ENCODE measurements at regions not wholly inside any gene's neighbourhood (a gene's known extent, or its start where the extent isn't known, plus 50 kb on each side); places are given as distances from the start of the nearest gene placed in this dataset.

DNA sequence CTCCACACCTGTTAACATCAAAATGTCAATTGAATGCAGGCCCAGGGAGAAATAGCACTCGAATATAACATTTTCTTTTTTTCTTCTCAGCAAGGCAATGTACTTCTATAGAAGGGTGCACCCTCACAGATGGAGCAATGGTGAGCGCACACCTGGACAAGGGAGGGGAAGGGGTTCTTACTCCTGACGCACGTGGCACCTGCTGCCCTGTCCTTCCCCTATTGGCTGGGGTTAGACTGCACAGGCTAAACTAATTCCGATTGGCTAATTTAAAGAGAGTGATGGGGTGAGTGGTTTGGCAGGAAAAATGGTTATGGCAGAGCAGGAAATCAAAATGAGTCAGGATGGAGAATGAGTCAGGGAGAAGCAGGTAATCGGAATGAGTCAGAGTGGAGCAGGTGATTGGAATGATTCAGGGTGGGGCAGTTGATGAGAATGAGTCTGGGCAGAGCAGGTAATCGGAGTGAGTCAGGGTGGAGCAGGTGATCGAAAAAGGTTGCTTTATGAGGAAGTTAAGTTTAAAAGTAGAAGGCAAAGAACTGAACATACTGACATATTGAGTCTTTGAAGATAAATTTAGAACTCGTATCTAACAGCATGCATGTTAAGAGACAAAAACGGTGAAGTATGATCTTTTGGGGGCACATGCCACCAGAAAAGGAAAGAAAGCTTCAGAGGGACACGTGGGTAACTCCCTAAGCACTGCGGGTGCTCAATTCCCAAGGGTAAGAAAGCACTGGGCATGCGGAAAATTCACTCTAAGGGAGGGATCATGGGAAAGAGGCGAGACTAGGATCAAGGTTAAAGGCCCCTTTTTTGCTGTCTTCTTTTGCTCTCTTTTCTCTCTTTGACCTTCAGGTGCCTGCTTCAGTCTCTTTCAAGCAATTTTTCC is 72.9 kb upstream of the GALNT15 start:
- H3K9ac ChIP-seq: no peak overlapping the region
- no peak overlapping the region for H3K4me3 ChIP-seq
- peak overlapping the region; percentile 36 for H3K4me2 ChIP-seq
- H3K27me3 ChIP-seq: no peaks in the 10 kb centered on the region
- no peaks in the 10 kb centered on the region for H4K20me1 ChIP-seq
- peaks cover 10% of the 10 kb centered on the region for H3K4me1 ChIP-seq
- TF ChIP-seq Cebpa-rat (IDR thresholded peaks at IDR 0.05): no peak
- 0 out of 2 replicates have a peak, but pooled peaks cover under 1% of the 10 kb centered on the region for H3K9me3 ChIP-seq
- H3K36me3 ChIP-seq: no peaks in the 10 kb centered on the region
- no peak overlapping the region for H3K27ac ChIP-seq

- no peak overlapping the region for H3K27ac ChIP-seq
- no peaks in the 10 kb centered on the region for H3K36me3 ChIP-seq
- H4K20me1 ChIP-seq: no peaks in the 10 kb centered on the region
- no peak overlapping the region for H3K4me3 ChIP-seq
- no peaks in the 10 kb centered on the region for H3K27me3 ChIP-seq
- H3K4me1 ChIP-seq: peaks cover 10% of the 10 kb centered on the region
- TF ChIP-seq Cebpa-rat (IDR thresholded peaks at IDR 0.05): no peak
- no peak overlapping the region for H3K9ac ChIP-seq
- no peaks in the 10 kb centered on the region for H3K9me3 ChIP-seq
- peak overlapping the region; percentile 36 for H3K4me2 ChIP-seq
Measured at GRCh38 chr3:16102187-16102561, 72.3 kb upstream of the GALNT15 start.

GRCh38 chr3:16102905-16103364 is 71.5 kb upstream of the GALNT15 start:
- peaks cover 10% of the 10 kb centered on the region for H3K4me1 ChIP-seq
- H3K9ac ChIP-seq: no peak overlapping the region
- no peak for TF ChIP-seq Cebpa-rat (IDR thresholded peaks at IDR 0.05)
- H3K27ac ChIP-seq: no peak overlapping the region
- no peaks in the 10 kb centered on the region for H3K36me3 ChIP-seq
- H3K4me3 ChIP-seq: no peak overlapping the region
- H3K4me2 ChIP-seq: no peak overlapping the region
- no peaks in the 10 kb centered on the region for H4K20me1 ChIP-seq
- no peaks in the 10 kb centered on the region for H3K27me3 ChIP-seq
- no peaks in the 10 kb centered on the region for H3K9me3 ChIP-seq

DNA sequence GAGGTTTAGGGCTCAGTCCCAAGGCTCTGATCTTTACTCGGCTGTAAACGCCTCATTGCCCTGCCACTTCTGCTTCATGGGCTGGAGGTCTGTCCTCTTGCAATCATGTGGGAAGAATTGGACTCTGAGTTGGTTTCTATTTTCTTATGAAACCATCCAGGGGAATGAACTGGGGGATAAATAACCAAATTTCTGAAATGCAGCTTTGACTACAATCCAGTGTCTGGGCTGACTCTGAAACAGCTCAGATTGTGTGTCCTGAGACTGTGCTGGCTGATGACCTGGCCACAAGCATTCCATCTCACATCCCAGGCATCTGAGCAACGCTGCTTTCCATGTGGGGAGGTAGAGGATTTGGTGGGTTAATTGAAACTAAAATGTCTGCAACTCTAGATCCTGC is 71.0 kb upstream of the GALNT15 start:
- no peak overlapping the region for H3K27ac ChIP-seq
- no peaks in the 10 kb centered on the region for H3K9me3 ChIP-seq
- H4K20me1 ChIP-seq: no peaks in the 10 kb centered on the region
- H3K4me1 ChIP-seq: peaks cover 10% of the 10 kb centered on the region
- H3K4me2 ChIP-seq: no peak overlapping the region
- H3K4me3 ChIP-seq: no peak overlapping the region
- no peak overlapping the region for H3K9ac ChIP-seq
- H3K36me3 ChIP-seq: no peaks in the 10 kb centered on the region
- H3K27me3 ChIP-seq: no peaks in the 10 kb centered on the region
- no peak for TF ChIP-seq Cebpa-rat (IDR thresholded peaks at IDR 0.05)

- no peak overlapping the region for H3K4me2 ChIP-seq
- H3K27me3 ChIP-seq: no peaks in the 10 kb centered on the region
- no peak overlapping the region for H3K4me3 ChIP-seq
- no peak overlapping the region for H3K27ac ChIP-seq
- peaks cover 10% of the 10 kb centered on the region for H3K4me1 ChIP-seq
- H3K36me3 ChIP-seq: no peaks in the 10 kb centered on the region
- H3K9ac ChIP-seq: no peak overlapping the region
- no peak for TF ChIP-seq Cebpa-rat (IDR thresholded peaks at IDR 0.05)
- H4K20me1 ChIP-seq: no peaks in the 10 kb centered on the region
- H3K9me3 ChIP-seq: no peaks in the 10 kb centered on the region
Measured at GRCh38 chr3:16104156-16104555, 70.3 kb upstream of the GALNT15 start.

- H3K4me2 ChIP-seq: no peak overlapping the region
- TF ChIP-seq Cebpa-rat (IDR thresholded peaks at IDR 0.05): no peak
- H3K9me3 ChIP-seq: no peaks in the 10 kb centered on the region
- H4K20me1 ChIP-seq: no peaks in the 10 kb centered on the region
- no peaks in the 10 kb centered on the region for H3K36me3 ChIP-seq
- H3K4me3 ChIP-seq: no peak overlapping the region
- no peak overlapping the region for H3K27ac ChIP-seq
- H3K27me3 ChIP-seq: no peaks in the 10 kb centered on the region
- peaks cover 10% of the 10 kb centered on the region for H3K4me1 ChIP-seq
- H3K9ac ChIP-seq: no peak overlapping the region
Measured at GRCh38 chr3:16106050-16106449, 68.4 kb upstream of the GALNT15 start.

GRCh38 chr3:16108424-16108823 is 66.1 kb upstream of the GALNT15 start:
- Histone ChIP-seq H3K4me1 (no peaks in the 10 kb centered on the region), H3K27ac (no peak overlapping the region), H3K4me3 (no peak overlapping the region), H3K9ac (no peak overlapping the region), H4K20me1 (no peaks in the 10 kb centered on the region), H3K36me3 (no peaks in the 10 kb centered on the region), H3K9me3 (peaks cover 13% of the 10 kb centered on the region), H3K4me2 (no peak overlapping the region), H3K27me3 (no peaks in the 10 kb centered on the region)
- no peak for TF ChIP-seq Cebpa-rat (IDR thresholded peaks at IDR 0.05)

GRCh38 chr3:16109929-16110328 is 64.6 kb upstream of the GALNT15 start:
- TF ChIP-seq Cebpa-rat (IDR thresholded peaks at IDR 0.05): no peak

GRCh38 chr3:16112910-16113504 is 61.5 kb upstream of the GALNT15 start:
- peaks cover 13% of the 10 kb centered on the region for H3K9me3 ChIP-seq
- H3K4me2 ChIP-seq: no peak overlapping the region
- H3K9ac ChIP-seq: no peak overlapping the region
- H3K4me1 ChIP-seq: no peaks in the 10 kb centered on the region
- no peaks in the 10 kb centered on the region for H3K36me3 ChIP-seq
- no peaks in the 10 kb centered on the region for H4K20me1 ChIP-seq
- no peak overlapping the region for H3K27ac ChIP-seq
- no peak overlapping the region for H3K4me3 ChIP-seq
- H3K27me3 ChIP-seq: no peaks in the 10 kb centered on the region
- no peak for TF ChIP-seq Cebpa-rat (IDR thresholded peaks at IDR 0.05)

More at GRCh38 chr3:16109929-16110328, 64.6 kb upstream of the GALNT15 start:
- H3K4me3 ChIP-seq: no peak overlapping the region
- no peaks in the 10 kb centered on the region for H4K20me1 ChIP-seq
- H3K36me3 ChIP-seq: no peaks in the 10 kb centered on the region
- H3K27ac ChIP-seq: no peak overlapping the region
- no peak overlapping the region for H3K9ac ChIP-seq
- no peak overlapping the region for H3K4me2 ChIP-seq
- no peaks in the 10 kb centered on the region for H3K27me3 ChIP-seq
- no peaks in the 10 kb centered on the region for H3K4me1 ChIP-seq
- peaks cover 13% of the 10 kb centered on the region for H3K9me3 ChIP-seq

GRCh38 chr3:16113704-16114103 is 60.8 kb upstream of the GALNT15 start:
- no peak for TF ChIP-seq Cebpa-rat (IDR thresholded peaks at IDR 0.05)
- Histone ChIP-seq H3K27ac (no peak overlapping the region), H3K36me3 (no peaks in the 10 kb centered on the region)

More at GRCh38 chr3:16113704-16114103, 60.8 kb upstream of the GALNT15 start:
- peaks cover 13% of the 10 kb centered on the region for H3K9me3 ChIP-seq
- H3K27me3 ChIP-seq: no peaks in the 10 kb centered on the region
- H3K9ac ChIP-seq: no peak overlapping the region
- H3K4me3 ChIP-seq: no peak overlapping the region
- no peaks in the 10 kb centered on the region for H4K20me1 ChIP-seq
- H3K4me2 ChIP-seq: no peak overlapping the region
- no peaks in the 10 kb centered on the region for H3K4me1 ChIP-seq

Measured in BLaER1 (cell line).